ENCODE measurements at regions not wholly inside any gene's neighbourhood (a gene's known extent, or its start where the extent isn't known, plus 50 kb on each side); places are given as distances from the start of the nearest gene placed in this dataset.
"Not testable (repeated sequence)": the region's sequence is repeated elsewhere in the genome, so short reads cannot be mapped to it uniquely, and the experiment has no call there.

- no peak for DNase-seq (ENCODE audit: low read depth in 4 of 4, low spot score in 3 of 4)
Measured at GRCh38 chr22:48636746-48637145, 1190.9 kb downstream of the BRD1 start.

- DNase-seq (ENCODE audit: low read depth in 4 of 4, low spot score in 3 of 4) = no peak
Measured at GRCh38 chr22:48635816-48636215, 1191.9 kb downstream of the BRD1 start.

- no peak for DNase-seq (ENCODE audit: low read depth in 4 of 4, low spot score in 3 of 4)
Measured at GRCh38 chr22:48635031-48635430, 1192.6 kb downstream of the BRD1 start.

GRCh38 chr22:48633996-48634836 lies 1193.5 kb downstream of the BRD1 start:
- DNase-seq (ENCODE audit: low read depth in 4 of 4, low spot score in 3 of 4) = no peak

- DNase-seq (ENCODE audit: low read depth in 4 of 4, low spot score in 3 of 4) = no peak
Measured at GRCh38 chr22:48632646-48633246, 1194.9 kb downstream of the BRD1 start.

- no peak for DNase-seq (ENCODE audit: low read depth in 4 of 4, low spot score in 3 of 4)
Measured at GRCh38 chr22:48631288-48631863, 1196.3 kb downstream of the BRD1 start.

- DNase-seq (ENCODE audit: low read depth in 4 of 4, low spot score in 3 of 4) = no peak
Measured at GRCh38 chr22:48630848-48631247, 1196.8 kb downstream of the BRD1 start.

GRCh38 chr22:48630433-48630754 lies 1197.3 kb downstream of the BRD1 start:
- no peak for DNase-seq (ENCODE audit: low read depth in 4 of 4, low spot score in 3 of 4)

GRCh38 chr22:48629631-48630432 lies 1197.8 kb downstream of the BRD1 start:
- DNase-seq (ENCODE audit: low read depth in 4 of 4, low spot score in 3 of 4) = no peak

- DNase-seq (ENCODE audit: low read depth in 4 of 4, low spot score in 3 of 4) = no peak
Measured at GRCh38 chr22:48628891-48629543, 1198.7 kb downstream of the BRD1 start.

GRCh38 chr22:48627966-48628365 lies 1199.7 kb downstream of the BRD1 start:
- DNase-seq (ENCODE audit: low read depth in 4 of 4, low spot score in 3 of 4) = no peak

- no peak for DNase-seq (ENCODE audit: low read depth in 4 of 4, low spot score in 3 of 4)
Measured at GRCh38 chr22:48627203-48627602, 1200.5 kb downstream of the BRD1 start.

- DNase-seq (ENCODE audit: low read depth in 4 of 4, low spot score in 3 of 4) = no peak
Measured at GRCh38 chr22:48624401-48624800, 1203.3 kb downstream of the BRD1 start.

GRCh38 chr22:48622891-48623545 lies 1204.7 kb downstream of the BRD1 start:
- no peak for DNase-seq (ENCODE audit: low read depth in 4 of 4, low spot score in 3 of 4)

- DNase-seq (ENCODE audit: low read depth in 4 of 4, low spot score in 3 of 4) = no peak
Measured at GRCh38 chr22:48621085-48621484, 1206.6 kb downstream of the BRD1 start.

GRCh38 chr22:48620460-48620859 lies 1207.2 kb downstream of the BRD1 start:
- not testable (repeated sequence) for DNase-seq (ENCODE audit: low read depth in 4 of 4, low spot score in 3 of 4)

GRCh38 chr22:48619721-48620120 lies 1208.0 kb downstream of the BRD1 start:
- DNase-seq (ENCODE audit: low read depth in 4 of 4, low spot score in 3 of 4) = no peak

GRCh38 chr22:48618326-48618725 lies 1209.3 kb downstream of the BRD1 start:
- DNase-seq (ENCODE audit: low read depth in 4 of 4, low spot score in 3 of 4) = no peak

GRCh38 chr22:48616656-48617055 lies 1211.0 kb downstream of the BRD1 start:
- no peak for DNase-seq (ENCODE audit: low read depth in 4 of 4, low spot score in 3 of 4)
